Prostate gland (tissue), 2 donors: ENCODE measurements at regions not wholly inside any gene's neighbourhood (a gene's known extent, or its start where the extent isn't known, plus 50 kb on each side); places are given as distances from the start of the nearest gene placed in this dataset.

ENCODE experiments used
- POLR2AphosphoS5 ChIP-seq: sonication (generic); formaldehyde crosslinking; IDR thresholded peaks from one replicate; pipeline ENCODE4 v1.6.1; 2017; ENCODE audit warnings: antibody characterized with exemption
- TF ChIP-seq, protein P1 (sequence below), 4 experiments: fragments of 200-600 bp in 2 of 4; fragments of 450-650 bp in 2 of 4; sonication (generic) in 2 of 4; IDR thresholded peaks; 1 replicate in 3 of 4; 2 replicates in 1 of 4; pipeline ENCODE4 v1.5.1; 2016 to 2019; ENCODE audit warnings: antibody characterized with exemption in 4 of 4, mild to moderate bottlenecking in 2 of 4, moderate library complexity in 2 of 4

GRCh38 chr10:4041635-4042034 is 256.6 kb upstream of the KLF6 start:
- TF ChIP-seq, protein P1, sequence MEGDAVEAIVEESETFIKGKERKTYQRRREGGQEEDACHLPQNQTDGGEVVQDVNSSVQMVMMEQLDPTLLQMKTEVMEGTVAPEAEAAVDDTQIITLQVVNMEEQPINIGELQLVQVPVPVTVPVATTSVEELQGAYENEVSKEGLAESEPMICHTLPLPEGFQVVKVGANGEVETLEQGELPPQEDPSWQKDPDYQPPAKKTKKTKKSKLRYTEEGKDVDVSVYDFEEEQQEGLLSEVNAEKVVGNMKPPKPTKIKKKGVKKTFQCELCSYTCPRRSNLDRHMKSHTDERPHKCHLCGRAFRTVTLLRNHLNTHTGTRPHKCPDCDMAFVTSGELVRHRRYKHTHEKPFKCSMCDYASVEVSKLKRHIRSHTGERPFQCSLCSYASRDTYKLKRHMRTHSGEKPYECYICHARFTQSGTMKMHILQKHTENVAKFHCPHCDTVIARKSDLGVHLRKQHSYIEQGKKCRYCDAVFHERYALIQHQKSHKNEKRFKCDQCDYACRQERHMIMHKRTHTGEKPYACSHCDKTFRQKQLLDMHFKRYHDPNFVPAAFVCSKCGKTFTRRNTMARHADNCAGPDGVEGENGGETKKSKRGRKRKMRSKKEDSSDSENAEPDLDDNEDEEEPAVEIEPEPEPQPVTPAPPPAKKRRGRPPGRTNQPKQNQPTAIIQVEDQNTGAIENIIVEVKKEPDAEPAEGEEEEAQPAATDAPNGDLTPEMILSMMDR (IDR thresholded peaks at IDR 0.05) = no peak
- TF ChIP-seq POLR2AphosphoS5 = no peak
